Neural cell (in vitro differentiated cells): ENCODE measurements at regions not wholly inside any gene's neighbourhood (a gene's known extent, or its start where the extent isn't known, plus 50 kb on each side); places are given as distances from the start of the nearest gene placed in this dataset.

ENCODE experiments used
- H2AFZ ChIP-seq: fragments of 200-600, 300-800 bp; sonication (generic), shearing (Covaris generic); 2 replicates; pipeline ENCODE4 v1.6.0; 2014; ENCODE audit warnings: low read depth, mild to moderate bottlenecking, antibody characterized with exemption, low read length, moderate library complexity
- H3F3A ChIP-seq: fragments of 200-600 bp; shearing (Covaris generic); 2 replicates; pipeline ENCODE4 v1.6.1; 2016; ENCODE audit warnings: mild to moderate bottlenecking, moderate library complexity, mixed read lengths, antibody characterized with exemption, low read length; ENCODE audit not compliant: insufficient read depth, poor library complexity, severe bottlenecking
- H3K27ac ChIP-seq: fragments of 200-600, 300-800 bp; sonication (generic), shearing (Covaris generic); 2 replicates; pipeline ENCODE4 v1.5.1; 2014; ENCODE audit warnings: mild to moderate bottlenecking, low read length, moderate library complexity
- H3K27me3 ChIP-seq: fragments of 300-800, 200-600 bp; sonication (generic), shearing (Covaris generic); 2 replicates; pipeline ENCODE4 v1.6.0; 2014; ENCODE audit warnings: mild to moderate bottlenecking, low read depth, low read length, moderate library complexity; ENCODE audit not compliant: insufficient read depth
- H3K36me3 ChIP-seq: fragments of 300-800, 200-600 bp; sonication (generic), shearing (Covaris generic); 2 replicates; pipeline ENCODE4 v1.5.1; 2014; ENCODE audit warnings: mild to moderate bottlenecking, antibody characterized with exemption, low read length, moderate library complexity; ENCODE audit not compliant: insufficient read depth
- H3K4me2 ChIP-seq: fragments of 300-800, 200-600 bp; sonication (generic), shearing (Covaris generic); 2 replicates; pipeline ENCODE4 v1.6.0; 2014; ENCODE audit warnings: mild to moderate bottlenecking, low read length
- H3K4me3 ChIP-seq: fragments of 300-800, 200-600 bp; sonication (generic), shearing (Covaris generic); 2 replicates; pipeline ENCODE4 v1.5.1; 2014; ENCODE audit warnings: mild to moderate bottlenecking, low read length, moderate library complexity
- H3K79me2 ChIP-seq: fragments of 200-600 bp; shearing (Covaris generic); replicated peaks from 2 replicates; pipeline ENCODE4 v1.6.0; 2014; ENCODE audit warnings: mild to moderate bottlenecking, low read length, moderate library complexity; ENCODE audit not compliant: insufficient read depth
- H3K9ac ChIP-seq: fragments of 300-800, 200-600 bp; sonication (generic), shearing (Covaris generic); 2 replicates; pipeline ENCODE4 v1.6.1; 2016; ENCODE audit warnings: mild to moderate bottlenecking, low read length, mixed read lengths
- H3K9me2 ChIP-seq: fragments of 200-600 bp; shearing (Covaris generic); 2 replicates; pipeline ENCODE4 v1.6.1; 2016; ENCODE audit warnings: mild to moderate bottlenecking, low read length, mixed read lengths; ENCODE audit not compliant: insufficient read depth
- H3K9me3 ChIP-seq: fragments of 200-600, 300-800 bp; sonication (generic), shearing (Covaris generic); 2 replicates; pipeline ENCODE4 v1.6.1; 2016; ENCODE audit warnings: mild to moderate bottlenecking, mixed run types, low read length, moderate library complexity, mixed read lengths
- H4K20me1 ChIP-seq: fragments of 200-600 bp; shearing (Covaris generic); 2 replicates; pipeline ENCODE4 v1.6.1; 2016; ENCODE audit warnings: mild to moderate bottlenecking, mixed run types; ENCODE audit not compliant: insufficient read depth
- EP300 ChIP-seq: fragments of 450-650 bp; conservative IDR thresholded peaks from 2 replicates; pipeline ENCODE4 v1.6.1; 2014; ENCODE audit warnings: antibody characterized with exemption, mild to moderate bottlenecking, moderate library complexity; ENCODE audit not compliant: poor library complexity, severe bottlenecking
- EZH2 ChIP-seq: fragments of 200-600, 300-800 bp; shearing (Covaris generic), sonication (generic); IDR thresholded peaks from 2 replicates; pipeline ENCODE4 v1.6.1; 2014; ENCODE audit warnings: antibody characterized with exemption, low read length, borderline replicate concordance, mild to moderate bottlenecking; ENCODE audit not compliant: insufficient read depth, poor library complexity, severe bottlenecking
- MXI1 ChIP-seq: fragments of 450-650 bp; conservative IDR thresholded peaks from 2 replicates; pipeline ENCODE4 v1.6.1; 2014; ENCODE audit warnings: antibody characterized with exemption, mild to moderate bottlenecking; ENCODE audit not compliant: poor library complexity, severe bottlenecking
- POLR2AphosphoS5 ChIP-seq: IDR thresholded peaks from 2 replicates; pipeline ENCODE4 v1.6.1; 2012
- RAD21 ChIP-seq: fragments of 450-650 bp; conservative IDR thresholded peaks from 2 replicates; pipeline ENCODE4 v1.6.1; 2014; ENCODE audit warnings: antibody characterized with exemption, mild to moderate bottlenecking, moderate library complexity
- SMC3 ChIP-seq: fragments of 450-650 bp; conservative IDR thresholded peaks from 2 replicates; pipeline ENCODE4 v1.6.1; 2014; ENCODE audit warnings: antibody characterized with exemption, mild to moderate bottlenecking, moderate library complexity; ENCODE audit not compliant: poor library complexity
- TAF1 ChIP-seq: IDR thresholded peaks from 2 replicates; pipeline ENCODE4 v1.6.1; 2012; ENCODE audit warnings: low read depth
- TF ChIP-seq, protein P1 (sequence below): IDR thresholded peaks from 2 replicates; pipeline ENCODE4 v1.6.1; 2012; ENCODE audit warnings: borderline replicate concordance
- TF ChIP-seq, protein P2 (sequence below): fragments of 450-650 bp; IDR thresholded peaks from 2 replicates; pipeline ENCODE4 v1.5.1; 2014; ENCODE audit warnings: antibody characterized with exemption, mild to moderate bottlenecking, moderate library complexity; ENCODE audit not compliant: poor library complexity, severe bottlenecking

DNA sequence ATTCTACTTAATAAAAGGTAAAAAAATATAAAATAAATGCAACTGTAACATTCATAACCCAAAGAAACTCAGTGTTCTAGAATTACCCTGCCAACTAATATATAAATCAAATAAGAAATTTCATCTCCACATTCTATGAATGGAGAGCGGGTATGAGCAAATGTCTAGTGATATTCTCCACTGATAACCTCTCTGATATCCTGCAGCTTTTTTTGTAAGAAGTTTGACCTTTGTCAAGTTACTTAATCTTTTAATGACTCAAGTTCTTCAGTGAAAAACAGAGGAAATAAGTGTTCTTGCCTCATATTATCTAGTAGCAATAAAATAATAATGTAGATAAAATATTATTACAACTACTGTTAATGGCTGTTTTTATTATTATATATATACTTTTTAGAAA, 1275.6 kb upstream of the CDH9 start:
- H2AFZ ChIP-seq, result no peak overlapping the region
- H3K36me3 ChIP-seq, result no peaks in the 10 kb centered on the region
- no peaks in the 10 kb centered on the region for H3K9me2 ChIP-seq
- H3K79me2 ChIP-seq, result no peaks in the 10 kb centered on the region
- no peak overlapping the region for H3K4me2 ChIP-seq
- no peak overlapping the region for H3K9ac ChIP-seq
- TF ChIP-seq SMC3 (no peak), RAD21 (no peak), MXI1 (no peak), POLR2AphosphoS5 (no peak), TAF1 (no peak), EZH2 (no peak), EP300 (no peak)
- TF ChIP-seq, protein P1, sequence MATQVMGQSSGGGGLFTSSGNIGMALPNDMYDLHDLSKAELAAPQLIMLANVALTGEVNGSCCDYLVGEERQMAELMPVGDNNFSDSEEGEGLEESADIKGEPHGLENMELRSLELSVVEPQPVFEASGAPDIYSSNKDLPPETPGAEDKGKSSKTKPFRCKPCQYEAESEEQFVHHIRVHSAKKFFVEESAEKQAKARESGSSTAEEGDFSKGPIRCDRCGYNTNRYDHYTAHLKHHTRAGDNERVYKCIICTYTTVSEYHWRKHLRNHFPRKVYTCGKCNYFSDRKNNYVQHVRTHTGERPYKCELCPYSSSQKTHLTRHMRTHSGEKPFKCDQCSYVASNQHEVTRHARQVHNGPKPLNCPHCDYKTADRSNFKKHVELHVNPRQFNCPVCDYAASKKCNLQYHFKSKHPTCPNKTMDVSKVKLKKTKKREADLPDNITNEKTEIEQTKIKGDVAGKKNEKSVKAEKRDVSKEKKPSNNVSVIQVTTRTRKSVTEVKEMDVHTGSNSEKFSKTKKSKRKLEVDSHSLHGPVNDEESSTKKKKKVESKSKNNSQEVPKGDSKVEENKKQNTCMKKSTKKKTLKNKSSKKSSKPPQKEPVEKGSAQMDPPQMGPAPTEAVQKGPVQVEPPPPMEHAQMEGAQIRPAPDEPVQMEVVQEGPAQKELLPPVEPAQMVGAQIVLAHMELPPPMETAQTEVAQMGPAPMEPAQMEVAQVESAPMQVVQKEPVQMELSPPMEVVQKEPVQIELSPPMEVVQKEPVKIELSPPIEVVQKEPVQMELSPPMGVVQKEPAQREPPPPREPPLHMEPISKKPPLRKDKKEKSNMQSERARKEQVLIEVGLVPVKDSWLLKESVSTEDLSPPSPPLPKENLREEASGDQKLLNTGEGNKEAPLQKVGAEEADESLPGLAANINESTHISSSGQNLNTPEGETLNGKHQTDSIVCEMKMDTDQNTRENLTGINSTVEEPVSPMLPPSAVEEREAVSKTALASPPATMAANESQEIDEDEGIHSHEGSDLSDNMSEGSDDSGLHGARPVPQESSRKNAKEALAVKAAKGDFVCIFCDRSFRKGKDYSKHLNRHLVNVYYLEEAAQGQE, result no peak
- TF ChIP-seq, protein P2, sequence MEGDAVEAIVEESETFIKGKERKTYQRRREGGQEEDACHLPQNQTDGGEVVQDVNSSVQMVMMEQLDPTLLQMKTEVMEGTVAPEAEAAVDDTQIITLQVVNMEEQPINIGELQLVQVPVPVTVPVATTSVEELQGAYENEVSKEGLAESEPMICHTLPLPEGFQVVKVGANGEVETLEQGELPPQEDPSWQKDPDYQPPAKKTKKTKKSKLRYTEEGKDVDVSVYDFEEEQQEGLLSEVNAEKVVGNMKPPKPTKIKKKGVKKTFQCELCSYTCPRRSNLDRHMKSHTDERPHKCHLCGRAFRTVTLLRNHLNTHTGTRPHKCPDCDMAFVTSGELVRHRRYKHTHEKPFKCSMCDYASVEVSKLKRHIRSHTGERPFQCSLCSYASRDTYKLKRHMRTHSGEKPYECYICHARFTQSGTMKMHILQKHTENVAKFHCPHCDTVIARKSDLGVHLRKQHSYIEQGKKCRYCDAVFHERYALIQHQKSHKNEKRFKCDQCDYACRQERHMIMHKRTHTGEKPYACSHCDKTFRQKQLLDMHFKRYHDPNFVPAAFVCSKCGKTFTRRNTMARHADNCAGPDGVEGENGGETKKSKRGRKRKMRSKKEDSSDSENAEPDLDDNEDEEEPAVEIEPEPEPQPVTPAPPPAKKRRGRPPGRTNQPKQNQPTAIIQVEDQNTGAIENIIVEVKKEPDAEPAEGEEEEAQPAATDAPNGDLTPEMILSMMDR, result no peak
- no peaks in the 10 kb centered on the region for H3F3A ChIP-seq
- H4K20me1 ChIP-seq, result no peaks in the 10 kb centered on the region
- no peaks in the 10 kb centered on the region for H3K9me3 ChIP-seq
- no peak overlapping the region for H3K27ac ChIP-seq
- H3K4me3 ChIP-seq, result no peak overlapping the region
- H3K27me3 ChIP-seq, result no peaks in the 10 kb centered on the region

DNA sequence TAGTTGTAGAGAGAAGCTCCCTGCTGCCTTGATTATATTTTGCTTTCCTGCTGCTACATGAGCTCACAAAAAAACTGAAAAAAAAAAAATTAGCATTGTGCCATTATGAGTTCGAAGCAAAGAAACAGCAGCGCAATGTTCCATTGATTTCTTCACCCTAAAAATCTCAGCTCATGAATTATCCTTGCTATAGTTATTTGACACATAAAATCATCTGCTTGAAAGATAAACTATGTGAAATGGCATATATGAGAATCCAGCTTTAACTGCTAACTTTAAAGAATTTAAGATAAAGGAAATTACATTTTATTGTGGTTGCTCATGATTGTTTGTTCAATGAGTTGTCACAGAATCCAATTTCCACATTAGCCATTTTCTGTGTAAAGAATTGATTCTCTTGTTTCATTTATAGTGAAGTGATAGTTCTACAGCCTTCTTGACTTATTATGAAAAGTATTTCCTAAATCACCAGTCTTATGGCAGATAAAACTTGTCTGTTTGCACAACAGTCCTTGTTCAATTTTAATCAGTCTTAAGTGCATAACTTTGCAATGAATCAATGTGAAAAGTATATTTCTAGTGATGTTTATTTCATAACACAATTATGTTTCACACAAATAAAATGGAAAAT, 1275.0 kb upstream of the CDH9 start:
- Histone ChIP-seq H3K4me3 (no peak overlapping the region), H3K36me3 (no peaks in the 10 kb centered on the region), H3K79me2 (no peaks in the 10 kb centered on the region), H4K20me1 (no peaks in the 10 kb centered on the region), H3K9ac (no peak overlapping the region), H2AFZ (no peak overlapping the region), H3F3A (no peaks in the 10 kb centered on the region), H3K4me2 (no peak overlapping the region), H3K27ac (no peak overlapping the region), H3K9me2 (no peaks in the 10 kb centered on the region), H3K9me3 (no peaks in the 10 kb centered on the region), H3K27me3 (no peaks in the 10 kb centered on the region)
- TF ChIP-seq, protein P2, result no peak
- TF ChIP-seq MXI1, result no peak
- no peak for TF ChIP-seq EZH2
- no peak for TF ChIP-seq EP300
- TF ChIP-seq POLR2AphosphoS5, result no peak
- TF ChIP-seq, protein P1, result no peak
- TF ChIP-seq SMC3, result no peak
- TF ChIP-seq RAD21, result no peak
- no peak for TF ChIP-seq TAF1
